ENCODE measurements at regions not wholly inside any gene's neighbourhood (a gene's known extent, or its start where the extent isn't known, plus 50 kb on each side); places are given as distances from the start of the nearest gene placed in this dataset.

- no peak for DNase-seq (ENCODE audit: low read depth)
Measured at GRCh38 chr4:183763990-183764754, 105.1 kb downstream of the TRAPPC11 start.

DNA sequence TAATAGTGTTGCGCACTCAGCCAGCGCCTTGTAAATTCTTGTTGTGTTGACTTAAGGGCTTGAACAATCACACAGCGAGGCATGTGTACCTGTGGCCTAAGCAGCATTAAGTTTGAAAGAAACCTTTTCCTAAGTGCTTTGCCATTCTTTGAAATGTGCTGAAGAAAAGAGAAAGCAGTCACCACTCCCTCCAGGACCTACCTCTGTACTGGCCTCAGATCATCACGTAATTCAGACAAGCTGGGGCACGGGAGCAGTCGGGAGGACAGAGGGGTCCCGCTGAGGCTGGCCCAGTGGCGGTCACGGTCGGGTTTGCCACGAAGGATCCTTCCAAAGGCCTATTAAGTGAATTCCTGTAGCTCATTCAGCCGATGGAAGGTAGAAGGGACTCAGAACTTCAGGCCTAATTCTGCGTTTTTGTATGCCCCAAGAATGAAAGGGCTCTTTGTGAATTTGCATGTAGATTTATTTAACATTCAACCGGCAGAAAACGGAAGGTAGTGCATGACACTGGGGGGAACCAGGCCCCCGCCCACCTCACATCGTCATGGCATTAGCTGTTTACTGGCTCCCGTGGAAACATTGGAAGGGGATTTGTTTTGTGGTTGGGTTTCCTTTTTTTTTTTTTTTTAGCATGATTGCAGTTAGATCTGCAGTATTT is 106.3 kb downstream of the TRAPPC11 start:
- DNase-seq (ENCODE audit: low read depth): no peak

- no peak for DNase-seq (ENCODE audit: low read depth)
Measured at GRCh38 chr4:183766140-183766539, 107.0 kb downstream of the TRAPPC11 start.

GRCh38 chr4:183770906-183771305 is 111.8 kb downstream of the TRAPPC11 start:
- DNase-seq (ENCODE audit: low read depth): no peak

DNA sequence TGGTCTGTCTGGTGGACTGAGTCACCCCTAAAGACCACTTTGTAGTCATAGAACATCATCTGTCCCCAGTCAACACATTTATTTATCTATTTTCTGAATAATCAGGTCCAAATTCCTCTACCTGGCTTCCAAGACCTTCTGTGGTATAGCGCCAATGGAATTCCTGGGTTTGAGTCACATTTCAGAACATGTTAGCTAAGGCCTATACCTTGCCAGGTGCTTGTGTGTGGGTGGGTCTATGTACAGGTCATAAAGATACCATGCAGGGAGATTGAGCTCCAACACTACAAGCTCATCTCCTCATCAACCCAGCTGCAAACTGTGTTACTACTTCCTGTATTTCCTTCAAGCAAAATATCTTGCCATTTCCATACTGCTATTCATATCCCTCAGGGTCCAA is 113.3 kb downstream of the TRAPPC11 start:
- DNase-seq (ENCODE audit: low read depth): no peak

- no peak for DNase-seq (ENCODE audit: low read depth)
Measured at GRCh38 chr4:183773790-183774189, 114.7 kb downstream of the TRAPPC11 start.

DNA sequence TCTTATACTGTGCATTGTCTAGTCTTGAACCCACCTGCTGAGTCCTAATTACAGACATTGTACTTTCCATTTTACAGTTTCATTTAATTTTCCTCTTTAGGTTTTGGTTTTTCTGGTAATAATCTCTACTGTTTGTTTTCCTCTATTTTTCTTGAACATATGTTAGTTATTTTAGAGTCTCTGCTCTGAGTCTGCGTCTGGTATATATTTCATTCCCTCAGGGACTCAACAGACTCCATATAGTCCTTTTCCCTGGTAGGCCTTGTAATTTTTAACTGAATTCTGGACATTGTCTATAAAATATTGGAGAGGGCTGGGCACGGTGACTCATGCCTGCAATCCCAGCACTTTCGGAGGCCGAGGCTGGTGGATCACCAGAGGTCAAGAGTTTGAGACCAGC is 121.8 kb upstream of the STOX2 start:
- DNase-seq (ENCODE audit: low read depth): no peak

- DNase-seq (ENCODE audit: low read depth): no peak
Measured at GRCh38 chr4:183783991-183784553, 121.0 kb upstream of the STOX2 start.

DNA sequence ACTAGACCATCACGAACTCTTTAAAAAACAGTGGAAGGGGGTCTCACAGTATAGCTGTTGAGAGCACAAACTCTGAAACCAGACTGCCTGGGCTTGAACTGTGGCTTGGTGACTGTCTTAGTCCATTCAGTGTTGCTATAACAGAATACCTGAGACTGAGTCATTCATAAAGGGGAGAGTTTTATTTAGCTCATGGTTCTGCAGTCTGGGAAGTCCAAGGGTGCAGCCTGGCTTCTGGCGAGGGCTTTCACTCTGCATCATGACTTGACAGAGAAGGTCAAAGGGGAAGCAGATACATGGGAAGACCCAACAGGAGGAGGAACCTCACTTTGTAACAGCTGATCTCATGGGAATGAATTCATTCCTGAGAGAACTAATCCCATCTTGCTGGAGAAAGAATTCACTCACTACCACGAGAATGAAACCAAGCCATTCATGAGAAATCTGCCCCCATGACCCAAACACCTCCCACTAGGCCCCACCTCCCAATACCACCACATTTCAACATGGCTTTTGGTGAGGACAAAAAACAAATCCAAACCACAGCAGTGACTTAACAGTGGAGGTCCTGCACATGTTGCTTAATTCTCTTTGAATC is 116.7 kb upstream of the STOX2 start:
- DNase-seq (ENCODE audit: low read depth): no peak

DNA sequence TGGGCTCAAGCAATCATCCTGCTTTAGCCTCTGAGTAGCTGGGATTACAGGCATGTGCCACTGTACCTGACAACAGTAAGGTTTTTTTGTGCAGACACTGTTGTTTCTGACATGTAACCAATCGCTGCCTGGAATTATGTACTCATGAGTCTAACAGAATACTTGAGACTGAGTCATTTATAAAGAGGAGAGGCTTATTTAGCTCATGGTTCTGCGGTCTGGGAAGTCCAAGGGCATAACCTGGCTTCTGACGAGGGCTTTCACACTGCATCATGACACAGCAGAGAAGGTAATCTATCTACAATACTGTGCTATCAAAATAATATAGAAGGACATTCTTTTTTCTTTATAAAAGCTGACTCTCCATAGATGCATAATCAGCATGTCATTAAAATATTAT is 115.5 kb upstream of the STOX2 start:
- DNase-seq (ENCODE audit: low read depth): no peak

DNA sequence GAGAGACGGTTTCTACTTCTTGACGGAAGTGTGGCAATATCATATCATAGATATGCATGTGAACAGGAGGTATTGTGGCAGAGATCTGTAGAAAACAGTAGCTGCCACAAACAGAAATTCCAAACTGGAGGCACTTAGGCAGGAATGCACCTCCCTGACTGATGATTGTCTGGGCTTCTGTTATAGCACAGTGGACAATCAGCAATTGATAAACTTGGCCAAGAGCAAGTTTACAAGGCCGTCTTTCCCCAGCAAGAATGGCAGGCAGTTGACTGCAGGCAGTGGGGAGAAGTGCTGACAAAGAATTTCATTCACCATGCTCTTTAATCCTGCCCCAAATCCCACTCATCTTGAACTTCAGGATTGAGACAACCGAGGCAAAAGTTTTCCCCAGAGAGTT is 114.4 kb upstream of the STOX2 start:
- no peak for DNase-seq (ENCODE audit: low read depth)

GRCh38 chr4:183797011-183797444 is 108.1 kb upstream of the STOX2 start:
- DNase-seq (ENCODE audit: low read depth): no peak

- no peak for DNase-seq (ENCODE audit: low read depth)
Measured at GRCh38 chr4:183797445-183798300, 107.4 kb upstream of the STOX2 start.

DNA sequence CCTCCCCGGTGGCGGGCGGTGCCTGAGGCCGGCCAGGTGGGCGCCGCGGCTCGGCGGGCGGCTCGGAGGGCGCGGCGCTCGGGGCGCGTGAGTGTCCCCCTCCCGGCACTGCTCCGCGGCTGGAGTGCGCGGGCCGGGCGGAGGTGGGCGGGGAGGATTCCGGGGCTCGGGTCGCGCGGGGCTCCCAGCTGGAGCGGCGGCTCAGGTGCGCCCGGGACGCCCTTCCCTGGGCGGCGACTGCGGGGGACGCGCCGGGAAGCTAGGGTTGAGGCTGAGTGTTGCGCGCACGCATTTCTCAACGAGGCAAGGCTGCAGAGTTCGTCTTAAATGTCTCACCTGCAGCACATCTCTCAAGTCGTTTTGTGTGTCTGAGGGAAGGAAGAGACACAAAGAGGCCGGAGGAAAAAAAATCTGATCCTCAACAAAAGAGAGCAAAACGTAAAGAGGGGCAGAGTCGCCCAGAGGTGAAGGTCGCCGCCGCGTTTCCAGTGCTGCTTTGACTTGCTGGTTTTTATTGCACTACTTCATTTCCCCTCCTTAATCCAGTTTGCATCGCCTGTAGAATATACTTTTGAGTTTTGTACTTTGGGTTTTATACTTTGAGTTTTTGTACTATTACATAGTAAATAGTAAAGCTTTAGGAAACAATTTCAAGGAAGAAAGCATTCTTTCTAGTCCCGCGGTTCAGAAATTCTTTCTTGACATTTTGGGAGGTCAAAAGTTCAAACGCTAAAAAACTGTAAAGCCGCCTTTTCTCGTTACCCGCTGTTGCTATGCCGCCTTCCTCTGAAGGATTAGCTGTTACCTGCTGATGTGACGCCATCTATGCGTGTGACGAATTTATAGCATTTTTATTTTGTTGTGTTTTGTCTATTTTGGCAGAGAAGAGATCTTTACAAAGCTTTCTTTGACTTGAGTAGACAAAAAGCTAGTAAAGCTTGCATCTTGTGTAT is 106.5 kb upstream of the STOX2 start:
- no peak for DNase-seq (ENCODE audit: low read depth)

DNA sequence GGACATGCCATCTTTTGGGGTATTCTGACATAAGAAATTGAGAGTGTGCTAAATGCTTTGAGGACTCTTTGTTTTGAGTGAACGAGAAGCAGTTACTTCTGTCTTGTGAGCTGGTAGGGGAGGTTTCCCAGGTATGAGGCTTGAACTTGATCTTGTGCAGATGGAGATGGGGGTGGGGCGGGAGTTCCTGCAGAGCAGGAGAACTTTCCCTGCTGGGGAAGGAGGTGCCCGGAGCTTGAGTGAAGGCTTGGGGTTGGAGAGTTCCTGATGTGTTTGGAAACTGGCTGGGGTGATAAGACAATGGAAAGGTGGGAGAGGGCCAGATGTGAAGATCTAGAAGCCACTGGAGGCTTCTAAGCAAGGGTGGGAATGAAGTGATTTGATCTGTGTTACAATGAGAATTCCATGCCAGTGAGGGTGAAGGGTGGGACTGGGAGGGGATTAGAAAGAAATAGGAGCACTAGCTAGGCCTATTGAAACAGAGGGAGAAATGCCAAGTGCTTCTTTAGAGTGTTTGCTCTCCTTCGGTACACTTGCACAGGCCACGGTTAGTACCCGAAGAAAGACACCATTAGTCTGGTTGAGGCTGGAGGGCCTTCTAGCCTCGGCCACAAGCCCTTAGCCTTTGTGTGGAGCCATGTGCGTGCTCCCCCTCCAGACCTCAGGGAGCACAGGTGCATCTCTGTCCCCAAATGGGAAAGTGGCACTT is 103.5 kb upstream of the STOX2 start:
- no peak for DNase-seq (ENCODE audit: low read depth)

DNA sequence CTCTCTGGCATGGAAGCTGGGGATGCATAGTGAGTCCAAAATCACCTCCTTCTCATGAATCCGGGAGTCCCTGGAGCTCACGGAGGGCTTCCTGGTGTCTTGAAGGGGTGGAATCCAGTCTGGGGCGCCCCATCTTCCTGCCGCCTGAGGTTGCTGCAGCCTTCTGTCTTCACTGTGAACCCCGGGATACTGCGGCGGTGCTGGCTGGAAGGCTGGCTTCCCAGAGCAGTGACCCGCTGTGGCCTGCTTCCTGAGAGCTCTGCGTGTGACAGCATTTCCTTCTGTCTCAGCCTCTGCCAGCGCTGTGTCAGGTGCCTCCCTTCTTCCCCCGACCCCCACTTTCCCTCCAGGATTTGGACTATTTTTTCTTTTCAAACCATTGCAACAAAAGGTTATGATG is 98.8 kb upstream of the STOX2 start:
- DNase-seq (ENCODE audit: low read depth): no peak

DNA sequence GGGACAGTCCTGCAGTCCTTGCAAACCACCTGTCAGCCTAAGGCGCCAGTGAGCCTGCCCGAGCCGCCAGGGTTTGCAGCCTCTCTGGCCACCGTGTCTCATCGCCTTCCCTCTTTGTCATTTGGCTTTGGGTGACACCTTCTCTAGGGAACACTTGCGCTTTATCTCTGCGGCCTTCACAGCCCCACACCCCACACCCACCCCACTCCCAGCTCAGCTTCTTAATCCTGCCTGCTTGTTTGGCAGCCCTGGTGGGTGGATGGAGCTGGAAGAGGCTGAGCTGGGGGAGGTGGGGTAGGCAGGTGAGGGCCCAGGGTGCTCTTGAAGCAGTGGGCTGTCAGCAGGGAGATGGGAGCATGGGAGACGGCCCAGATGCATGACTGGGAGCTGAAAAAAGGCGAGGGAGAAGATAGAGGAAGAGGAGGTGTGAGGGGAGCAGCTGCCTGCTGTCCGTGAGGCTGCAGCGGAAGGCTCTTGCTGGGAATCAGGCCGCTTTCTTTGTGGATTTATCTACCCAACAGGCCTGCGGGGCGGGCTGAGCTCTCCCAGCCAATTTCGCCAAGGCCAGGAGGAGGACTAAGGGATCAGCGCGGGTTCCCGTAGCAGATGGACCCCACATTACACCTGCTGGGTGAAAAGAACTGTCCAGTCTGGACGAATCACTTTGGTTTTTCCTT is 97.5 kb upstream of the STOX2 start:
- no peak for DNase-seq (ENCODE audit: low read depth)

GRCh38 chr4:183808097-183808456 is 97.0 kb upstream of the STOX2 start:
- DNase-seq (ENCODE audit: low read depth): no peak

DNA sequence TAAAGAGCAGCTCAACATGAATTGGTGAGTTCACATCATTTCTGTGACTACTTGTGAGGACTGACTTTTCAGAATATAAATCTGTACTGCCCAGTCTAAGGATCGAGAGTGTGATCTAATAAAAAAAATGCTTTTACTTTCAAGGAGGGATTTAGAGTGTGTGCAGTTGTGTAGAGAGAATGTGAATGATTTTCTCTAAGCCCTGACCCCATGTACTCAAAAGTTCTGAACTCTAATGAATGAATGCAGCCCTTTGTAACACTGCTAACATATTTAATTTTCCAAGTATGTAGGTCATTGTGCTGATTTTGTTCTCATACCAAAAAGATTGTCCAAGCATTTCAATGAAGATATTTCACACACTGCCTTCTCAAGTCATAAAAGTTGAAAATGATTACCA is 92.5 kb upstream of the STOX2 start:
- no peak for DNase-seq (ENCODE audit: low read depth)

DNA sequence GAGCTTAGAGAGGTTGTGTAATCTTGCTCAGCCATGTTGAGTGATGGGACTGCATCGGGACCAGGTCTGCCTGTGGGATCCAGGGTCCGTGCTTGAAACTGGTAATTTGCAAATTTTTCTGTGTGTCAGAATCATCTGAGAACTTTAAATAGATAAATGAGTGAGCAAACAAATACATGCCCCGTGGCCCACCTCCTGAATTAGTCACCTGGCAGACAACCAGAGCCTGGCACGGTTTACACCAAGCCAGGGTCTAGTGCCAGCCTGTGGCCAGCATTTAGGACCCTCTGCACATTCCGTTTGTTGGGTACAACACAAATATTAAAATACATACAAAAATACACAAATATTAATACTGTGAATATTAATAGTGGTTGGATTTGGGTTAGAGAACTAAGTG is 90.6 kb upstream of the STOX2 start:
- DNase-seq (ENCODE audit: low read depth): no peak
